GM23338 (cell line): ENCODE measurements at regions not wholly inside any gene's neighbourhood (a gene's known extent, or its start where the extent isn't known, plus 50 kb on each side); places are given as distances from the start of the nearest gene placed in this dataset.

ENCODE experiments used
- ATAC-seq: fragments of 200-7000 bp; cut with Tn5 transposase; 3 replicates; pipeline ENCODE4 v1.9.1; 2020
- DNase-seq: peaks from one replicate; pipeline ENCODE4 v3.0.0-alpha.2; 2015; ENCODE audit warnings: low spot score
- H2AFZ ChIP-seq: fragments of 200-600 bp; sonication (generic); 2 replicates; pipeline ENCODE4 v1.8.0; 2016; ENCODE audit warnings: antibody characterized with exemption, mild to moderate bottlenecking, moderate library complexity
- H3F3A ChIP-seq: fragments of 200-600 bp; sonication (generic); replicated peaks from 2 replicates; pipeline ENCODE4 v1.8.0; 2017; ENCODE audit warnings: antibody characterized with exemption, mixed run types, low read depth
- H3K27ac ChIP-seq: fragments of 200-600 bp; sonication (generic); 2 replicates; pipeline ENCODE4 v1.6.1; 2016; ENCODE audit warnings: low read depth
- H3K27me3 ChIP-seq: fragments of 200-600 bp; sonication (generic); 2 replicates; pipeline ENCODE4 v1.8.0; 2016; ENCODE audit warnings: mild to moderate bottlenecking, mixed run types, moderate library complexity; ENCODE audit not compliant: insufficient read depth
- H3K36me3 ChIP-seq: fragments of 200-600 bp; sonication (generic); 2 replicates; pipeline ENCODE4 v1.8.0; 2016; ENCODE audit warnings: mild to moderate bottlenecking; ENCODE audit not compliant: insufficient read depth
- H3K4me1 ChIP-seq: fragments of 200-600 bp; sonication (generic); 2 replicates; pipeline ENCODE4 v1.8.0; 2016; ENCODE audit warnings: mild to moderate bottlenecking, moderate library complexity; ENCODE audit not compliant: insufficient read depth
- H3K4me2 ChIP-seq: fragments of 200-600 bp; sonication (generic); 2 replicates; pipeline ENCODE4 v1.7.1; 2017; ENCODE audit warnings: mixed run types
- H3K4me3 ChIP-seq: fragments of 200-600 bp; sonication (generic); 2 replicates; pipeline ENCODE4 v1.6.1; 2016; ENCODE audit warnings: mixed run types
- H3K79me2 ChIP-seq: fragments of 200-600 bp; sonication (generic); replicated peaks from 2 replicates; pipeline ENCODE4 v1.8.0; 2017; ENCODE audit warnings: mild to moderate bottlenecking; ENCODE audit not compliant: insufficient read depth
- H3K9me2 ChIP-seq: fragments of 200-600 bp; sonication (generic); 2 replicates; pipeline ENCODE4 v1.8.0; 2017; ENCODE audit not compliant: insufficient read depth
- H4K20me1 ChIP-seq: fragments of 200-600 bp; sonication (generic); replicated peaks from 2 replicates; pipeline ENCODE4 v1.8.0; 2017; ENCODE audit warnings: mild to moderate bottlenecking; ENCODE audit not compliant: insufficient read depth
- H3K27ac Mint-ChIP-seq: 2 replicates; pipeline ENCODE4 v1.8.0; 2020; ENCODE audit warnings: inconsistent platforms, mild to moderate bottlenecking, moderate library complexity, mixed read lengths
- H3K27me3 Mint-ChIP-seq: 3 replicates; pipeline ENCODE4 v1.8.0; 2022; ENCODE audit warnings: low read depth, mild to moderate bottlenecking, moderate library complexity, mixed read lengths, inconsistent platforms; ENCODE audit not compliant: insufficient read depth, poor library complexity
- H3K36me3 Mint-ChIP-seq: 3 replicates; pipeline ENCODE4 v1.8.0; 2021; ENCODE audit warnings: low read depth, mild to moderate bottlenecking, inconsistent platforms, moderate library complexity, mixed read lengths
- H3K4me1 Mint-ChIP-seq: 3 replicates; pipeline ENCODE4 v1.8.0; 2020; ENCODE audit warnings: mild to moderate bottlenecking, inconsistent platforms, mixed read lengths
- H3K4me3 Mint-ChIP-seq: 3 replicates; pipeline ENCODE4 v1.8.0; 2021; ENCODE audit warnings: moderate library complexity, mild to moderate bottlenecking, inconsistent platforms, mixed read lengths
- H3K9me3 Mint-ChIP-seq: 3 replicates; pipeline ENCODE4 v1.8.0; 2020; ENCODE audit warnings: moderate library complexity, mild to moderate bottlenecking, inconsistent platforms, mixed read lengths
- CREB1 ChIP-seq: fragments of 250-450 bp; sonication (Bioruptor Pico); IDR thresholded peaks from 2 replicates; pipeline ENCODE4 v1.5.0; 2020; ENCODE audit warnings: low read depth, mild to moderate bottlenecking, moderate library complexity
- EZH2 ChIP-seq: fragments of 200-600 bp; sonication (generic); IDR thresholded peaks from one replicate; pipeline ENCODE4 v1.8.0; 2017; ENCODE audit warnings: antibody characterized with exemption, mild to moderate bottlenecking, low read depth; ENCODE audit not compliant: unreplicated experiment
- NANOG ChIP-seq: IDR thresholded peaks from 2 replicates; pipeline ENCODE4 v1.6.1; 2016; ENCODE audit warnings: antibody characterized with exemption, borderline replicate concordance
- ZNF331 ChIP-seq: fragments of 250-450 bp; sonication (Bioruptor Pico); IDR thresholded peaks from 2 replicates; pipeline ENCODE4 v1.5.0; 2020; ENCODE audit warnings: low read depth, mild to moderate bottlenecking, moderate library complexity
- TF ChIP-seq, protein P1 (sequence below): IDR thresholded peaks from one replicate; pipeline ENCODE4 v1.6.1; 2018; ENCODE audit warnings: antibody characterized with exemption; ENCODE audit not compliant: unreplicated experiment
- TF ChIP-seq, protein P2 (sequence below): fragments of 250-450 bp; sonication (Bioruptor Pico); IDR thresholded peaks from 2 replicates; pipeline ENCODE4 v1.5.0; 2020; ENCODE audit warnings: mild to moderate bottlenecking, moderate library complexity

- Histone ChIP-seq H4K20me1 (no peaks in the 10 kb centered on the region), H3K4me1 (peaks cover 21% of the 10 kb centered on the region), H3K9me2 (no peaks in the 10 kb centered on the region), H2AFZ (no peak overlapping the region), H3K36me3 (no peaks in the 10 kb centered on the region; the same call in 1 of the 2 replicates), H3K4me3 (no peak overlapping the region), H3K27ac (no peak overlapping the region), H3K4me2 (no peak overlapping the region), H3F3A (no peaks in the 10 kb centered on the region), H3K27me3 (no peaks in the 10 kb centered on the region), H3K79me2 (peaks cover 5% of the 10 kb centered on the region; the same call in 1 of the 2 replicates)
- H3K4me1 Mint-ChIP-seq, result peaks cover 35% of the 10 kb centered on the region
- peaks cover 14% of the 10 kb centered on the region for H3K36me3 Mint-ChIP-seq
- ATAC-seq (no peak), DNase-seq (no peak)
- peaks cover 7% of the 10 kb centered on the region for H3K27me3 Mint-ChIP-seq
- H3K27ac Mint-ChIP-seq, result no peak overlapping the region
- no peak overlapping the region for H3K4me3 Mint-ChIP-seq
- H3K9me3 Mint-ChIP-seq, result peaks cover 7% of the 10 kb centered on the region; the same call in 2 of the 3 replicates
- TF ChIP-seq, protein P1, sequence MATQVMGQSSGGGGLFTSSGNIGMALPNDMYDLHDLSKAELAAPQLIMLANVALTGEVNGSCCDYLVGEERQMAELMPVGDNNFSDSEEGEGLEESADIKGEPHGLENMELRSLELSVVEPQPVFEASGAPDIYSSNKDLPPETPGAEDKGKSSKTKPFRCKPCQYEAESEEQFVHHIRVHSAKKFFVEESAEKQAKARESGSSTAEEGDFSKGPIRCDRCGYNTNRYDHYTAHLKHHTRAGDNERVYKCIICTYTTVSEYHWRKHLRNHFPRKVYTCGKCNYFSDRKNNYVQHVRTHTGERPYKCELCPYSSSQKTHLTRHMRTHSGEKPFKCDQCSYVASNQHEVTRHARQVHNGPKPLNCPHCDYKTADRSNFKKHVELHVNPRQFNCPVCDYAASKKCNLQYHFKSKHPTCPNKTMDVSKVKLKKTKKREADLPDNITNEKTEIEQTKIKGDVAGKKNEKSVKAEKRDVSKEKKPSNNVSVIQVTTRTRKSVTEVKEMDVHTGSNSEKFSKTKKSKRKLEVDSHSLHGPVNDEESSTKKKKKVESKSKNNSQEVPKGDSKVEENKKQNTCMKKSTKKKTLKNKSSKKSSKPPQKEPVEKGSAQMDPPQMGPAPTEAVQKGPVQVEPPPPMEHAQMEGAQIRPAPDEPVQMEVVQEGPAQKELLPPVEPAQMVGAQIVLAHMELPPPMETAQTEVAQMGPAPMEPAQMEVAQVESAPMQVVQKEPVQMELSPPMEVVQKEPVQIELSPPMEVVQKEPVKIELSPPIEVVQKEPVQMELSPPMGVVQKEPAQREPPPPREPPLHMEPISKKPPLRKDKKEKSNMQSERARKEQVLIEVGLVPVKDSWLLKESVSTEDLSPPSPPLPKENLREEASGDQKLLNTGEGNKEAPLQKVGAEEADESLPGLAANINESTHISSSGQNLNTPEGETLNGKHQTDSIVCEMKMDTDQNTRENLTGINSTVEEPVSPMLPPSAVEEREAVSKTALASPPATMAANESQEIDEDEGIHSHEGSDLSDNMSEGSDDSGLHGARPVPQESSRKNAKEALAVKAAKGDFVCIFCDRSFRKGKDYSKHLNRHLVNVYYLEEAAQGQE, result no peak
- TF ChIP-seq ZNF331 (CRISPR knock-in tag) (no peak), EZH2 (no peak)
These were observed 221.5 kb upstream of the KLF14 start for GRCh38 chr7:130955565-130955919.

DNA sequence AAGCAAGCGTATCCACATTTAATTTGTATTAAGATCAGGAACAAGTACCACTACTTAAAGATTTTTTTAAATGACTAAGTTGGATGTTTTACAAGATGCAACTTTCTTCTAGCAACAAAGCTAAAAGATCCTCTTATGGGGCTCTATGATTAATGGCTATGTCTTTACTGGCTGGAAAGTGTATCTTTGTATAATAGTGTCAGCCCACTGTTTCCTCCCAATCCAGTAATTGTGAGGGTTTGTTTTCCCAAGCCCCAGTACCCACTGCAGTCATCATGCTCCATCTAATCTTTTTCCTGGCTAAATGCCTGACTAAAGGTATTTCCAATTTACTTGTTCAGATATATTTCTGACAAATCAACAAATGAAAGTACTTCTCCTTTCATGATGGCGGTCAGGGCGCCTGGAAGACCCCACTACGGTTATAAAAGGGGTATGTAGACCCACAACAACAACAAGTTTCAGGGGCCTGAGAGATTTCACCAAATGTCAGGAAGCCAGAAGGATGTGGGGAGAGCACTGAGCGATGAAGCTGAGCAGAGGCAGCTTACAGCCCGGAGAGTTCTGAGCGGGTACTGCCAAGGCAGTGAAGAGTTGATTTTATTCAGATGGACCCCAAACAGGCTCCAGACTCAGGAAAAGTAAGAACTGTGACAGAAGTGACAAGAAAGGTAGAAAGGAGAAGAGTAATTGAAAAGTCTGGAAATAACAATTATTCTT is 222.6 kb upstream of the KLF14 start:
- H3K36me3 ChIP-seq, result no peaks in the 10 kb centered on the region; the same call in 1 of the 2 replicates
- H3K79me2 ChIP-seq, result peaks cover 5% of the 10 kb centered on the region; the same call in 1 of the 2 replicates
- ATAC-seq, result no peak
- no peak overlapping the region for H3K4me2 ChIP-seq
- Mint-ChIP-seq H3K36me3 (peaks cover 23% of the 10 kb centered on the region), H3K27ac (peak overlapping the region; percentile 41; the same call in 1 of the 2 replicates), H3K27me3 (peaks cover 10% of the 10 kb centered on the region), H3K4me1 (peaks cover 35% of the 10 kb centered on the region), H3K9me3 (peaks cover 9% of the 10 kb centered on the region; the same call in 2 of the 3 replicates), H3K4me3 (no peak overlapping the region)
- H4K20me1 ChIP-seq, result no peaks in the 10 kb centered on the region
- no peaks in the 10 kb centered on the region for H3F3A ChIP-seq
- no peaks in the 10 kb centered on the region for H3K9me2 ChIP-seq
- no peak overlapping the region for H3K4me3 ChIP-seq
- TF ChIP-seq NANOG (no peak), CREB1 (no peak)
- TF ChIP-seq, protein P1, result no peak
- TF ChIP-seq, protein P2, sequence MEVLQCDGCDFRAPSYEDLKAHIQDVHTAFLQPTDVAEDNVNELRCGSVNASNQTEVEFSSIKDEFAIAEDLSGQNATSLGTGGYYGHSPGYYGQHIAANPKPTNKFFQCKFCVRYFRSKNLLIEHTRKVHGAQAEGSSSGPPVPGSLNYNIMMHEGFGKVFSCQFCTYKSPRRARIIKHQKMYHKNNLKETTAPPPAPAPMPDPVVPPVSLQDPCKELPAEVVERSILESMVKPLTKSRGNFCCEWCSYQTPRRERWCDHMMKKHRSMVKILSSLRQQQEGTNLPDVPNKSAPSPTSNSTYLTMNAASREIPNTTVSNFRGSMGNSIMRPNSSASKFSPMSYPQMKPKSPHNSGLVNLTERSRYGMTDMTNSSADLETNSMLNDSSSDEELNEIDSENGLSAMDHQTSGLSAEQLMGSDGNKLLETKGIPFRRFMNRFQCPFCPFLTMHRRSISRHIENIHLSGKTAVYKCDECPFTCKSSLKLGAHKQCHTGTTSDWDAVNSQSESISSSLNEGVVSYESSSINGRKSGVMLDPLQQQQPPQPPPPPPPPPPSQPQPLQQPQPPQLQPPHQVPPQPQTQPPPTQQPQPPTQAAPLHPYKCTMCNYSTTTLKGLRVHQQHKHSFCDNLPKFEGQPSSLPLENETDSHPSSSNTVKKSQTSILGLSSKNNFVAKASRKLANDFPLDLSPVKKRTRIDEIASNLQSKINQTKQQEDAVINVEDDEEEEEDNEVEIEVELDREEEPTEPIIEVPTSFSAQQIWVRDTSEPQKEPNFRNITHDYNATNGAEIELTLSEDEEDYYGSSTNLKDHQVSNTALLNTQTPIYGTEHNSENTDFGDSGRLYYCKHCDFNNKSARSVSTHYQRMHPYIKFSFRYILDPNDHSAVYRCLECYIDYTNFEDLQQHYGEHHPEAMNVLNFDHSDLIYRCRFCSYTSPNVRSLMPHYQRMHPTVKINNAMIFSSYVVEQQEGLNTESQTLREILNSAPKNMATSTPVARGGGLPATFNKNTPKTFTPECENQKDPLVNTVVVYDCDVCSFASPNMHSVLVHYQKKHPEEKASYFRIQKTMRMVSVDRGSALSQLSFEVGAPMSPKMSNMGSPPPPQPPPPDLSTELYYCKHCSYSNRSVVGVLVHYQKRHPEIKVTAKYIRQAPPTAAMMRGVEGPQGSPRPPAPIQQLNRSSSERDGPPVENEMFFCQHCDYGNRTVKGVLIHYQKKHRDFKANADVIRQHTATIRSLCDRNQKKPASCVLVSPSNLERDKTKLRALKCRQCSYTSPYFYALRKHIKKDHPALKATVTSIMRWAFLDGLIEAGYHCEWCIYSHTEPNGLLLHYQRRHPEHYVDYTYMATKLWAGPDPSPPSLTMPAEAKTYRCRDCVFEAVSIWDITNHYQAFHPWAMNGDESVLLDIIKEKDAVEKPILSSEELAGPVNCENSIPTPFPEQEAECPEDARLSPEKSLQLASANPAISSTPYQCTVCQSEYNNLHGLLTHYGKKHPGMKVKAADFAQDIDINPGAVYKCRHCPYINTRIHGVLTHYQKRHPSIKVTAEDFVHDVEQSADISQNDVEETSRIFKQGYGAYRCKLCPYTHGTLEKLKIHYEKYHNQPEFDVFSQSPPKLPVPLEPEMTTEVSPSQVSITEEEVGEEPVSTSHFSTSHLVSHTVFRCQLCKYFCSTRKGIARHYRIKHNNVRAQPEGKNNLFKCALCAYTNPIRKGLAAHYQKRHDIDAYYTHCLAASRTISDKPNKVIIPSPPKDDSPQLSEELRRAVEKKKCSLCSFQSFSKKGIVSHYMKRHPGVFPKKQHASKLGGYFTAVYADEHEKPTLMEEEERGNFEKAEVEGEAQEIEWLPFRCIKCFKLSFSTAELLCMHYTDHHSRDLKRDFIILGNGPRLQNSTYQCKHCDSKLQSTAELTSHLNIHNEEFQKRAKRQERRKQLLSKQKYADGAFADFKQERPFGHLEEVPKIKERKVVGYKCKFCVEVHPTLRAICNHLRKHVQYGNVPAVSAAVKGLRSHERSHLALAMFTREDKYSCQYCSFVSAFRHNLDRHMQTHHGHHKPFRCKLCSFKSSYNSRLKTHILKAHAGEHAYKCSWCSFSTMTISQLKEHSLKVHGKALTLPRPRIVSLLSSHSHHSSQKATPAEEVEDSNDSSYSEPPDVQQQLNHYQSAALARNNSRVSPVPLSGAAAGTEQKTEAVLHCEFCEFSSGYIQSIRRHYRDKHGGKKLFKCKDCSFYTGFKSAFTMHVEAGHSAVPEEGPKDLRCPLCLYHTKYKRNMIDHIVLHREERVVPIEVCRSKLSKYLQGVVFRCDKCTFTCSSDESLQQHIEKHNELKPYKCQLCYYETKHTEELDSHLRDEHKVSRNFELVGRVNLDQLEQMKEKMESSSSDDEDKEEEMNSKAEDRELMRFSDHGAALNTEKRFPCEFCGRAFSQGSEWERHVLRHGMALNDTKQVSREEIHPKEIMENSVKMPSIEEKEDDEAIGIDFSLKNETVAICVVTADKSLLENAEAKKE (CRISPR knock-in tag), result no peak
- H3K27me3 ChIP-seq, result no peaks in the 10 kb centered on the region
- H3K4me1 ChIP-seq, result peaks cover 19% of the 10 kb centered on the region
- DNase-seq, result no peak
- H3K27ac ChIP-seq, result no peak overlapping the region
- no peak overlapping the region for H2AFZ ChIP-seq
